ENCODE measurements at regions not wholly inside any gene's neighbourhood (a gene's known extent, or its start where the extent isn't known, plus 50 kb on each side); places are given as distances from the start of the nearest gene placed in this dataset.
A peak's percentile ranks its signal among the peaks of the same experiment; 100 is the strongest.

DNA sequence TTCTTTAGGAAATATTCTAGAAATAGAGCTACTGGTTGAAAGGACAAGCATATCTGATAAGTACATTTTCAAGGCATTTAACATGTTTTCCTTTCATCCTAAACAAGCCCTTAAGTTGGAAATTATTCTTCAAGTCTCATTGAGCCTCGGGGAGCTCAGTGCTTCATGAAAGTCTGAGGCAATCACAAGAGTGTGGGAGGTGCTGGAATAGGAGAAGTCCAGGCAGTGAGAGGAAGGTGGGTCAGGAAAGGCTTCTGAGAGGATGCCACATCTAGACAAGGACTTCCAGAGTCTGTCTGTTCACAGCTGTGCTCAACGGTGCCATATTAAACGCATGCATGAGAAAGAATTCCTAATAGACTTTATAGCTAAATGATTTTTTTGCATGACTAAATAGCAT, 69.8 kb downstream of the CD83 start:
- DNase-seq, result no peak

DNA sequence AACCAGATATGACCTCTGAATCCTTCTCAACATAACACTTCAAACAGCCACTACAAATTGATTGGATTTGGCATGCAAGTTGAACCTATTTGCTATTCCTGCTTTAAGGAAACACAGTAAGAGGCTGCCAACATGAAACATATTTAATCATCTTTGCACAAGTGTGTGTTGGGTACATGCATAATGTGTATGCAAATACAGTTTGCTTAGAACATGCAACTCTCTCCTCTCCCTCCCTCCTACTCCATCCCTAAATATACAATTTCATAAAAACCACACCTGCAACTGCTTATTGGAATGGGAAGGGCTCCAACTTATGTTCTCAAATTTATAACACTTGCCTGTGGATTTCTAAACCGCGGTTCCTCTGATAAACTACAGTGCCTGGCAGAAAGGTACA, 71.5 kb downstream of the CD83 start:
- DNase-seq, result no peak

DNA sequence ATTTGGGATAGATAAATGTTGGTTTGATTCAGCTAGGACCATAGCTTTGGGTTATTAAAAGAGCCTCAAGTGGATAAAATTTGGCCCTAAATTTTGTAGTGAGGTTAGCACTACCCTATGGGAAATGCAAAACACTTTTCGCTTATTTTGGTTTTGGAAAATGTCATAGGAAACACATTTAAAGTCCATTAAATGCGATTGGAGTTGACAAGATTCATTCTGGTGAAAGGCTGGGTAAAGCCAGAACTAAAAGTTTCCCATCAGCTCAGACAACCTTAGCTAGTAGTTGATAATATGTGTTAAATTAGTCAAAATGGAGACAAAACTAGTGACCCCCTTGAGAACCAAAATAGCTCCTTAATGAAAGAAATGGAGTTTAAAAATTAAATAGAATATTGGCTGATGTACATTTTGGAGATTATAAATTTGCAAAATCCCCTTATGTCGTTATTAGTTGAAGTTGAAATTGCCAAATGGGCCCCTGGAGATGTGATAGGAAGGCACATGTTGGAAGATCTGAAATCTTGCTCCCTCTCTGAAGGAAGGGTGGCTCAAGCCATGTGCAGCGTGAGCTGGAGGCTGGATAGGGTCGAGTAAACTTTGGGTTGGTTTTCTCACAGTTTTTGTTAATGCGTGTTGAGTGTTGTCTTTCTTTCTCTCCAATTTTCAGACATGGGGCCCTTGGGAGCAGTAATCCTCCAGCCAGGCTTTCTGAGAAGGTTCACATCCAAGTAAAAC, 72.8 kb downstream of the CD83 start:
- no peak for DNase-seq

DNA sequence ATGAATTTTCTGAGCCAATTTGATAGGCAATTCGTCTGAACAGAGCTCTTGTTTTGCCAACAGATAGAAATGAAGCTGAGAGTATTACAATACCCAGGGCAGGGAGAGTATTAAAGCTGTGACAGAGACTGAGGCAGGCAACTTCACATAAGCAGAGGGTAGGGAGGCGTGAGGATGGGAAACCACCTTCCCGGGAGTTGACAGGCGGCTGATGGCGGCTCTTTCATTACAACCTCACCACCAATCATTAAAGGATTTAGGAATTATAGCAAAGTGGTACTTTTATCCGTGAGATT, 73.3 kb downstream of the CD83 start:
- DNase-seq, result no peak

DNA sequence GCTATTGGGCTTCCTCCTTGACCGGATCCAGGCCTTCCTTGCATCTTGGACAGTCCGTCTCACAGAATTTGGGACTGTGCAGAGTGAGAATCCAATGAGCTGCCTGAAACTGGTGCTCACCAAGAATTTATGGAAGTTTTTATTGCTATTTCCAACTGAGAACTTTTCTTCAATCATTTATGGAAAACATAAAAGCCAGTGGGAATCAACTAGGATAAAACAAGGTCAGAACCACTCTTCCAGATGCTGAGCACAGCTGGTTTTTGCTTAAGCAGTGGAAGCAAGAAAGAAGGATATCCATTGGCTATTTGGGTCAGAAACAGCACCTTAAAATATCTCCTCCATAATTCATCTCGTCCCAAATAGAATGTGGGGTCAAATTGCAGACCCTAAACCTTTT, 74.2 kb downstream of the CD83 start:
- DNase-seq, result no peak

DNA sequence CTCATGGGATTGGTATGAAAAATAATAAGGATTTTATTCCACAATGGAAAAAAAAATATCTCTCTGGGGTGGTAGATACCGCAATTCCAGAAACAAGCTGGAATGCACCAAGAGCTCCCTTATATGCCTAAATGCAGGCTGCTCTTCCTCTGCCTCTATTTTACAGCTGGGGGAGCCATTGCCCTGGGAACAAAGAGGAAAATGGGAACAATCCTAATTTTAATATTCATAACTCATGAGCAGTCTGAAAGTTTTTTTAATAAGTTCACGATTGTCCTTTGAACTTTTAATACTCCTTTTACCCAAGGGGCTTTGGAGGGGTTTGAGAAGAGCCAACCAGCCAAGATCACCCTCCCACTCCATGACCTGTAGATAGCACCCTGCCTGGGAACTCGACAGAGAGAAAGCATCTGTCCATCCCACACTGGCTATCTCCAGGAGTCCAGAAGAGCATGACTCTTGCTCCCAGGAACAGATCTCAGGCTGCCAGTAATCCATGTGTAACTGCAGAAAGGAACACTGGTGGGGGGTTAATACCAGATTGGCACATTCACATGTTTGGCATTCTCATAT, 74.7 kb downstream of the CD83 start:
- no peak for DNase-seq

DNA sequence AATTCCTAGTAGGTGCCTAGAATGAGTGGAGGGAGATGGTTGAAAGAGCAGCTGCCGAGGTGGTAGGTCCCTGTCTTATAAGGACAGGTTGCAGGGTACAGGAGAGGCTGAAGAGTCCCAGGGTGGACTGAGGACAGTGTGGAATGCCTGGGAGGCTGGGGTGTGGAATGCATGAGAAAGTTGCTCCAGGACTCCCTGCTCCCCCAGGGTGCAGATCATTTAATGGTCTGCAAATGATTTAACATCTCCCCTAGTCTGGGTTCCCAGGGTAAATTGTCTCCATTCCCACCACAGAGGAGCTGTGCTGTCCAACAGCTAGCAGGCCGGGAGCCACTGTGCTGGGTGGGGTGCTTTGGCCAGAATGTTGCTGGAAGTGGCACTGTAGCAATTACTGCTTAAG, 76.0 kb downstream of the CD83 start:
- no peak for DNase-seq

DNA sequence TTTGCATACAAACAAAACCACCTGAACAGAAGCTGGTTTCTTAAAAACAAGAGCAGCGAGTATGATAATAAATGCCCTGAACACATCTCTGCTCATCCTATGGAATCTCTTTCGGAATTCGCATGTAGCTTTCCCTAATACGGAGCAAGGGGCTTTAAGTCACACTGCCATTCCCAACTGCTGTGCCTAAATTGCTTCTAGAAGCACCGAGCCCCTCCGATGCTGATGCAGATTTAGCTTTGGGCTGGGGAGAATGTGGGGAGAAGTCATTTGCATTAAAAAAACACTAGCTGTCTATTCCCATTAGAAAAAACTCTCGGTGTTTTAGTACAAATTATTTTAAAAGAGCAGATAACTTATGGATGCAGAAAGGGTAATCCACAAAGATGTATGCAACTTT, 76.9 kb downstream of the CD83 start:
- DNase-seq, result no peak

DNA sequence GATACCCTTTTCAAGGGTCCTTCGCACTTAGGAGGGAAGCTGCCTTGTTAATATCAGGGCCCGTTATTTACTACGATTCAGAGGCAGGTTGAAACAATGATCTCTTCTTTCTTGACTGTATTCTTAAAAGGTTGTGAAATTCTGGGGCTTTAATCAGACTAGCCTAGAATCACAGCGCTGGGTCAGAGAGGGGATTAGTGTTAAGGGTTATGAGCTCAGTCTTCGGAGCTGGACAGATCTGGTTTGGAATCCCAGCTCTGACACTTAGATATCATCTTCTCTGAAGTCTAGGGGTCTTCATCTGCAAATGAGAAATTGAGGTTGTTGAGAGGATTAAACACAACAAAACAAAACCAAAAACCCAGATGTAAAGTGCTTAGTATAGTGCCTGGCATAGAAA, 77.4 kb downstream of the CD83 start:
- no peak for DNase-seq

DNA sequence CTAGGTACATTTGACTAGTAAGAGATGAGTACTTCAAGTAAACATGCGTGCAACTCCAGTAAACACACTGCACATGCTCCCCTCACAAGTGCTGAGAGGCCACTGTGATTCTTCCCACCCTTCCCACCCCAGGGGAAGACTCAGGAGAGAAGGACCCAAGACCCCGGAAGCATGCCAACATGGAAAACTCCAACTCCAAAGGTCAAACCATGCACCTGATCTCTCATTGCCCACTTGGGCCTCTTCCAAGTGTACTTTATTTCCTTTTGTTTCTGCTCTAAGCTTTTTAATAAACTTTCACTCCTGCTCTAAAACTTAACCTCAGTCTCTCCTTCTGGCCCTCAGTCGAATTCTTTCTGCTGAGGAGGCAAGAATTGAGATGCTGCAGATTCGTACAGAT, 78.5 kb downstream of the CD83 start:
- no peak for DNase-seq

DNA sequence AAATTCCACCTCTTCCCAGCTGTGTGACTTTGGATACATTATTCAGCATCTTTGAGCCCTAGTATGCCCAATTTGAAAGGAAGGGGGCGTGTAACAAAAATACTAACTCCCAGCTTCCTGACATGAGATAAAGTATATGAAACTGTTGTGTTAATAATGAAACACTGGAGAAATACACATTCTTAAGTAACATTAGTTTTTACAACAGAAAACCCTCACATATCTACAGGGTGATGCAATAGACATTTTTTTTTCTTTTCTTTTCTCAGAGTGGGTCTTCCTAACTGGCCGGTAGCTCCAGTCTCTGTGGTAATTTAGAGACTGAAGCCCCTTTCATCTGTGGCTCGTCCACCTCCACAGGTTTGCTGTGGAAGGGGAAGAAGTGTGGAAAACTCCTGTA, 79.5 kb downstream of the CD83 start:
- no peak for DNase-seq

DNA sequence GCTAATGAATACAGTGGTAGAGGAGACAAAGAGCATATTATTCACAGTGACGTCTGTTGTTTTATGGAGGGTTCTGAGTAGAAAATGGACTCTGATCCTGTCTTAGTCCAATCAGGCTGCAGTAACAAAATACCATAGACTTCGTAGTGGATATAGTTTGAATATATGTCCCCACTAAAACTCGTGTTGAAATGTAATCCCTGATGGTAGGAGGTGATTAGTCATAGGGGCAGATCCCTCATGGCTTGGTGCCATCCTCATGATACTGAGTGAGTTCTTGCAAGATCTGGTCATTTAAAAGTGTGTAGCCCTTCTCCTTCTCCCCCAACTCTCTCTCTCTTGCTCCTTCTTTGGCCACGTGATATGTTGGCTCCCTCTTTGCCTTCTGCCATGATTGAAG, 82.5 kb downstream of the CD83 start:
- DNase-seq, result no peak

DNA sequence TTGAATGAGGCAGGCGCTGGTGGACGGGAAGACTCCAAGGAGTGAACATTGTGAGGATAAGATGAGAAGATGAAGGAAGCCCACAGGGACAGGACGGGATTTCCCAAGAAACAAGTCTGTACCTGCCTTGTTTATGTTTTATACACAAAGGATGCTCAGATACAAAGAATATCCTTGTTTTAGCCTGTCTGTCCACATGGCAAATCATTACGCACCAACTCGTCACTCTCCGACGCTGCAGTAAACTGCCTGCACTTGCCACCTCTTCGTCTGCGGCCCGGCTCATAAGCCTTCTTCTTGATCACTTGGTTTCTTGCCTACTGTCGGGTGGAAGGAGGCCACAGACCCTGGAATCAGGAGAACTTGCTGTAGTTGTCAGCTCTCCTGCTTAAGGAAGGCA, 85.4 kb downstream of the CD83 start:
- DNase-seq, result no peak

DNA sequence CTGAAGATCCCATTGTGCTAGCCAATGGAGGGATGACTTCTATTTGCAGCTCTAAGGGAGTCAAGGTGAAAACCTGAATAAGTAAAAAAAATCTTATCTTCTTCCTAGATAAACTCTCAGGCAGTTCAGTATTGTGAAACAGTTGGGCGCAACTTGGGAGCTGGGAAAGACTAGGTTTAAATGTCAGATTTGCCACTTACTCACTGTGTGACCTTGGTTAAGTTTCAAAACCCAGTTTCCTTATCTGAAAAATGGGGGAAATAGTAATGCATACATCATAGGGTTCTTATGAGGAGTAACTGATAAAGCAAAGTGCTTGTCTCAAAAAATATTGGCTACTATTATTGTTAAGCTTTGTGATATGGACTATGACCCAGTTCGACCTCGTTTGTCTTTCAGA, 88.8 kb downstream of the CD83 start:
- no peak for DNase-seq

DNA sequence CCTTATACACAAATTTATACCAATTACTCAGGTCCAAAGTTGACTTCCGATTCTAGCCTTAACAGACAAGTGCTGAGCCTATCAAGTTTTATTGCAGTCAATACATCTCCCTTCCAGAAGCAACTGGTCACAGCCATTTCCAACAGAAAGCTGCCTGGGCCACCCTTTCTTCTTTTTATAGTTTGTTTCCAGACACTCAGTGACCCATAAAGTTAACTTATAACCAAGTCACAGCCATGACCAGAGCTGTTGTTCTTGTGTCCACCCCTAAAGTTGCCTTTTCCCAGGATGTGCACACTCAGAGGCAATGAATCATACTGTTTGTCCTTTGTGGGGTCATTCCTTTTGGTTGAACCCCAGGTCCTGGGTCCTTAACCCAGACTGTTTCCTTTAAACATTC, 89.9 kb downstream of the CD83 start:
- DNase-seq, result no peak

DNA sequence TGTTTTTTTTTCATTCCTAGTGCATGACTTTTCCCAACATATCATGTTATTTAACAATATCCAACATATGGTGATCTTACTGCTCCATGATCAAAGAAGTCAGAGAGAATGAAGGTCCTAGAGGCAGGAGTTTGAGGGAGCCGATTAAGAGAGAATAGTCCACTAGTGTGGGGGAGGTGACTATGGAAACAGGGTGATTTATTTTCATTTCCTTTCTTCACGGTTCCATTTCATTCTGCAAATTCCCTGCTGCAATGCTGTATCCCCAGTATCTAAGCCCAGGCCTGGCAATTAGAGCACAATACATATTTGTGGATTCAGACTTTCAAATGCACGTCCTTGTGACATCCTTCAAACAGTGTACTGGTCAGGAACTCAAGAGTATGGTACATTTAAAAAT, 91.4 kb downstream of the CD83 start:
- DNase-seq, result no peak

DNA sequence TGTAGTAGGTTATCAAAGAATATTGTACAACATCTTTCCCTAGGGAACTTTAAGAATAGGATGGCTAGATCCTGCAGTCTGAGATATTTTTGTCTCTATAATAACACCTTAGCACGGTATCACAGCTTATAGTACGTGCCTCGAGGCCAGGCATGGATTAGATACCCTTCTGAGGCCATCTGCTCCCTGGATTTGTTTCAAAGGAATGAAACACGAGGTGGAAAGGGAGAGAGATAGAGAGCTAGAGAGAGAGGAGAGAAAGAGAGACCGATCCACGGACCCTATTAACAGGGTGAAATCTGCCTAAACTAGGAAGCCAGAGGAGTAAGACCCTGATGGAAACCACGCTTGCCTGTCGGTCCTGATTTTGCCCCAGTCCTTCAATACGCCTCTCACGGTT, 92.5 kb downstream of the CD83 start:
- no peak for DNase-seq

DNA sequence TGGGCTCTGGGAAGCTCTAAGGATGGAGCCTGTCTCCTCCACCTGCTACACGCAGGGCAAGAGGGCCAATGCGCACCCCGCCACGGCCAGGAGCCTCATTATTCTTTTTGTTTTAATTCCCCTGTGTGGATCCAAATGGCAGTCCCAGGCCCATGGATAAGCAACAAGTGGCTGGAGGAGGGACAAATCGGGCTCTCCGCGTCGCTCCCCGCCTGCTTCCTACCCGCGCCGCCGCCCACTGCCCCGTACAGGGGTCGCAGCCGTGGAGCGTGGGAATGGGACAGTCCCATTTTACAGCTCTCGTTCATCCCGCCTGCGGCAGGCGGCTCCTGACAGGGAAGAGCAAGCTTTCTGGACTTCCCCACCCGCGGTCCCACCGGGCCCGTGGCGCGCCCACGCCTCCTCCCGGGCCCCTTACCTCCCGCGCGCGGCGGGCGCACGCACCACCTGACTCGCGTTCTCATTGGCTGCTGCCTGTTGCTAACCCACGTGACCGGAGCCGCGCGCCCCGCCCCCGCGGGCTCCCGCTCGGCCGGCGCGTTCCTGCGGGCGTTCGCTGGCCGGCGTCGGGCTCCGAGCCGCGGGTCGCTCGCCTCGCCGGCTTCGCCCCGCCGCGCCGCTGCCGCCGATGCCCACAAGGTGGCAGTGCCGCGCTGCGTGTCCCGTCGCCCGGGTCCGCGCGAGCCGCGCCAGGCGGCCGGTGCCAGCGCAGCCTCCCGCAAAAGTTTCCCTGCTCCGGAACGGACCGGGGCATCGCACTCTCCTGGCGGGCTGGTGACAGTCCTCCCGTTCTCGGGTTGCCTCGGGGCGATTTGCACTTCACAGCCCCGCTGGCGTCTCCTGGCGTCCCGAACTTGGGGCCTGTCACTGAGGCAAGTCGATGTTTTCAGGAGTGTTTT, 93.3 kb downstream of the CD83 start:
- DNase-seq, result peak; percentile 93

DNA sequence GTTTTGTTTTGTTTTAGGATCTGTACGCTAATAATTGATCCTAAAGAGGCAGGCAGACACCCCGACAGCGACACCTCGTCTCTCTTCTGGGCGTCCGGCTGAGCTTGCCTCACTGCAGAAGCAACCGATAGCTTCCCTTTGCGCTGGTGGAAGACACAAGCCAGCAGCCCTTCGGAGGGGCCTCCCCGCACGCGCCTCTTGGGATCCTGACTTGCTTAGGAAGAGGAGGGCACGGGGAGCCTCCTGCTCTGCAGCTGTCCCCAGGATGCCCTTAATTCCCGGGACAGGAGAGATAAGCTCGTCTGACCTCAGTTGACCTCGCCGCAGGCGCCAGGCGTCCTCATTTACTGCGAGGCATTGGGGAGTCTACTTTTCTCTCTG, 94.0 kb downstream of the CD83 start:
- DNase-seq, result peak; percentile 50

DNA sequence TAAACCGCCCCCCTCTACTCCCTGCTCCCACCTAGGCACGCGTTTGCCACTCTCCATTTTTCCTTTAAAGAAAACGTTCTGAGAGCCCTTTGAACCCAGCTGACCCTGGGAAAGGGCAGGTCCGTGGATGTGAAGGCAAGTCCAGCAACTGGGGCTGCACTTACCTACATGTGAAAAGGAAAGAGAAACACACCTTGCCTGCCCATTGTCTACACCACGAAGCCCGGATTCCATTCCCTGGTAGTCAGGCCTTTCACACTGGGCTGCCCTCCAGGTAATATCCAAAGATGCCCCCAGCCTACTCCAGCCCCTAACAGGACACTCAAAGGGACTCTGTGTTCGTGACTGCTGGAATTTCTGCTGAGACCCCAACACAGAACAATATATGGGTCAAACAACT, 94.4 kb downstream of the CD83 start:
- DNase-seq, result no peak

DNA sequence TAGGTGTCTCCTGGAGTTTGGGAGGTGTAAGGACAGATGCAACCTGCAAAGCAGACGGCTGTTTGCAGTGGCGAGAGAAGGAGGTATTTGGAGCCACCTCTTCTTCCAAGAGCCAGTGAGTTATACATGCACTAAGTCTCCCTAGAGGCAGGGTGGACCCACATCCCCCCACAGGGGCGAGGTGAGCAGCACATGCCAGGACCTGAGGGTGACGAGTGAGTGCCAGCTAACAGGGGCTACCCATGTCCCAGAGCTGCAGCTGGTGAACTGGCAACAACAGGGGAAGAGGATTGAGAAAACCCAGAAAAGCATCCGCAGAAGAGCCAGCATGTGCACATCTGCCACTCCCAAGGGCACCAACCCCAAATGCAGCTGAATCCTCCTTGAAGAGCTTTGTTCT, 95.1 kb downstream of the CD83 start:
- DNase-seq, result no peak

DNA sequence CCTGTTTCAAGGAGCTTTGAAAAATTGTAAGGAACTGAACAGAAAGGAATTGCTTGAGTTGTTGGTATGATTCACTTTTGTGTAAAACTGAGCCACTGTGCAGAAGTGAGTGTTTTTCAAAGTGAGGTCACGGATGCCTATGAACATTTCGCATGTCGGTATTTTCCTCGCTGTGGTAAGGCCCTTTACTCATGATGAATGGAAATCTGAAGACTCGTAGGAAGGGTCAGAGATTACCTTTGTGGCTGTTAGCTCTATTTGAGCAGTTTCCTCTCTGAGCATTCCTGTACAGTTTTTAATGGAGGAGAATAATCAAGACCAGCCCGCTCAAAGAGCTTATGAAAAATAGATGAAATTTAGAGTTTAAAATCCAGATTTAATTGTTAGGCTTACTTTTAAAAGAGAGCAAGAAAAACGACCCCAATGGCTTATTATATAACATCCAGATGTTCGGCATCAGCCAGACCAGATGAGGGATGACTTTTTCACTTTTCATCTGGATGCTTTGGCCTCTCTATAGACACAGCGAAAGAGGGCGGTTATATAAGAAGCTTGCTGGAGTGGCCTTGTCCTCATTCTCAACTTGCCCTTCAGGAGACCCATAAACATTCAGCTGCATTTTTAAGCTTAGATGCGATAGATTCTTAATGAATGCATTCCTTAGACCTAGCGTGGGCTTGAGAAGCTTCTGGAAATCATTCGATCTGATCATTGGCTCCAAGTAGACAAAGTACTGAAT, 99.5 kb downstream of the CD83 start:
- no peak for DNase-seq

DNA sequence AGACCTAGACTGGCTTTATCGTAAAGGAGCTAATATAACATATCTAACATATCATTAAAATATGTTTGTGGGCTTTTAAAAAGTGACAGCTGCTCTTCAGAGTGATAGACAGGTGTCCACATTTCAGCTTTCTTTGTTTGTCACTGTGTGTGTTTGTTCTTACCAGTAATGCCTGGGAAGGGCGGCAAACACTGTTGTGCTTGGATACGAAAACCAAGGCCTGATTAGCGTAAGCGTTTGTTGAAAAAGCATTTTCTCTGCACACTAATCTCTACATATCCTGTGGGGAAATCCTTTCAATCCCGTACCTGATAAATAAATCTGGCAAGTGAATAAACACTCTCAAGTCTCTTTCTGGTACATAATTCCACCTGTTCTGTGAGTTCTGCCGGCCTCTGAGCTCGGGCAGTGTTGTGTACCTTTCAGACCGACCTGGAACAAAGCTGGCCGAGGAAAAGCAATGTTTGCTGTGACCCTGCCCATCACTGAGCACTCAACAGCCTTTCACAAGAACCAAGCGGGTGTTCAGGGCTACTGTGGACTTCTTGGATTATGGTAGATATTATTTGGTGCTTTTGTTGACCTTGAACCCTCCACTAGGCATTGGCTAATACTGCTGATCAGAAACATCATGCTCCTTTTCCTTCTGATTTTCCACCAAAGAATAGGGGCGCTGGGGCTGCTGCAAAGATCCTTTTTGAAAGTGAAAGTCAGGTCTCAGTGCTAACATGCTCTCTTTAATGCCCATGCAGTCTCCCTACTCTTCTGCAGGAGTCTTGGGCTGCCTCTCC, 100.4 kb downstream of the CD83 start:
- DNase-seq, result no peak
